Muscle of back (tissue), 3 donors: ENCODE measurements at regions not wholly inside any gene's neighbourhood (a gene's known extent, or its start where the extent isn't known, plus 50 kb on each side); places are given as distances from the start of the nearest gene placed in this dataset.

Experiments
- DNase-seq, 3 donors: peaks; one replicate each; pipeline versions ENCODE4 v3.0.0 to v3.0.0-alpha.2; 2013

DNA sequence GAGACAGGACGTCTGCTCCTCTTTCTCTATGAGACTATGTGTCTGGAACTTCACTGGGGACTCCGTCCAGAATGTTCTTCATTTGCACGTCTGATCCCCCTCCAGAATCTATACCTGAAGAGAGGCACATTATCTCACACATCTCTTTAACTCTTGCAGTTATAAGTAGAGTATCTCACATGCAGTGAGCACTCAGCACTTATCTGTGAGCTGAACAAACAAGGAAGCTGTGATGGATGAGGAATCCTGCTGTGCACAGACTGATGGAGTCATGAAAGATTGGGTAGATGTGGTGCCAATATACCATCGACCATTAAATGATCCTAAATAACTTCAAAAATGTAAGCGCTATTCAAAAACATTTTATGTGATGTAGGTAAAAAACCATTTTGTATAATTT, 888.3 kb upstream of the CELF4 start:
- DNase-seq: no peak

DNA sequence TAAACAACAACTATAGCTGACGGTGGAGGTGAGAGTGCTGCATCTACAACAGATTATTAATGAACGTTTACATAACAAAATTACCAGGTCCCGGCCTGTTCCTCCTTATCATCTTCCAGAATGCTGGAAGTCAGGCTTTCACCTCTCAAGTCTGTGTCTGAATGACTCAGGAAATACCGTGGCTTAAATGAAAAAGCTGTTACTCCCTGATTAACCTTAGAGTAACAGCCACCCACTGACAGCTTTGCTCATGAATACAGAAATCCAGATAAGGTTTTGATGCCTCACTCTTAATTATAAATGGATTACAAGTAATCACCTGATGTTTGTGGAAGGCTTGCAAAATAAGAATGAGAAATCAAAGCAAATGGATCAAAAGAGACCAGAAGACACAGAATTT, 885.3 kb upstream of the CELF4 start:
- DNase-seq: no peak

DNA sequence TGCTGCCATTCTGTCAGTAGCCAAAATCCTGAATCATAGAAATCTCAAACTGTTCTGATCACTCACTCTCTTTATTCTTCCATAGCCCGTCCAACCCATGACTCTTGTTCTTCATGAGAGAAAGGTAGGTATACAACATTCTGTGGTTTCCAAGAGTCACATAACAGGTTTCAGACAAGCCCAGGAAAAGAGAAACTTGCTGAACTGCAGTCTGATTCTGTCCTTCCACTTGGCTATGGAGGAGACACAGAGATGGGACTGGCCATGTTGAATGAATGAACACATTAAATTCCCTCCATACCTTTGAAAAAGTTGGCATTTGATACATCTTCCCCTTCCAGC, 880.2 kb upstream of the CELF4 start:
- DNase-seq: no peak

DNA sequence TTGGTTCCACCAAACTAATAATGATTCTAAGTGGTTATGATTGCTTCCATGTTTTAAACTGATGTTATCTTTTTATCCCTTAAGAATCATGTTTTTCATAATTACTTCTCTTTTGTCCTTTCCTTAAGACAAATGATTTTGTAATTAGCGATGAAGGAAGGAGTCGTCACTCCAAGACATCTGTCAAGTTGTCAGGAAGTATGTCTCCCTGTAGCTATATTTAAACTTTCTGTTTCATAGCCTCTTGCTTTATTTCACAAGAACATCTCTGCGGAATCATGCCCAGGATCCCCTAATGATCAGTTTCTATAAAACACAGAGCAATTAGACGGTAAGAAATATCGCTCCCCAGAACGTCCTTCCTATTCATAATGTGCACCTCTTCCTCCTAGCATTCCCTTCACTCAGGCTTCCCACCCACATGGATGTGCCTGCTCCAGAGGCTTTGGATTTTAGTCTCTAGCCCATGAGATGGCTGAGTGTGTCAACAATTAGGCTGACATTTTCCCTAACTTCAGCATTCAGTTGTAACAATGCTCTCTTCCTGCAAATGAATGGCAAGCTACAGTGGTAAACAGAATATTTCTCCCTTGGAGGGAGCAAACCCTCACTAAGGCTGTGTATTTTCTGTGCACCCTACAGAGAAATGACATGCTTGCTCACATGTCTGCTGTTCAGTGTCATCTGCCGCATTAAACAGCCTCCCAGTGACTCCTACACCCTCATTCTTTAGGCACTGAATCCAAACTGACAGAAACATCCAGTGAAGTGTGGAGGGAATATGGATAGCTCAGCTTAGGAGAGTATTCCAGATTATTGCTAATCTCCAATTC, 879.6 kb upstream of the CELF4 start:
- no peak for DNase-seq

GRCh38 chr18:38427736-38428135, 862.1 kb upstream of the CELF4 start:
- DNase-seq: no peak

- no peak for DNase-seq
These were observed 861.6 kb upstream of the CELF4 start for GRCh38 chr18:38427234-38427633.

- DNase-seq: peak in 1 of 3 donors; percentile 2
These were observed 856.4 kb upstream of the CELF4 start for GRCh38 chr18:38421872-38422615.

DNA sequence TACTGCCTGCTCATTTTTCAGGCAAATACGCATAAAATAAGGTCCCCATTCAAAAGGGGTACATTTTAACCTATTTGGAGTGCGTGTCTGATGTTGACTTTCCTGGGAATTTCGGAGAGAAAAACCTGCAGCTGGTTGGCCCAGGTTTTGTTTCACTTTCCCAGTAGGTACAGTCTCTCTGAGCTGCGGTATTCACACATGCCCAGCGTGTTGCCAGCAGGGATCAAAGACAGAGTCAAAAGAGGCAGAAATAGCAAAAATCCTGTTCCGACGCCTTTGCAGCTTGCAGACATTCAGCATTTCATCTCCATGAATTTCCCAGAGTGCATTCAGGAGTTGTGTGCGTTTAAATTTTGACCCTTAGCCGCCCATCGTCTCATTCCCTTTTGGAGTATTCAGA, 855.4 kb upstream of the CELF4 start:
- no peak for DNase-seq

DNA sequence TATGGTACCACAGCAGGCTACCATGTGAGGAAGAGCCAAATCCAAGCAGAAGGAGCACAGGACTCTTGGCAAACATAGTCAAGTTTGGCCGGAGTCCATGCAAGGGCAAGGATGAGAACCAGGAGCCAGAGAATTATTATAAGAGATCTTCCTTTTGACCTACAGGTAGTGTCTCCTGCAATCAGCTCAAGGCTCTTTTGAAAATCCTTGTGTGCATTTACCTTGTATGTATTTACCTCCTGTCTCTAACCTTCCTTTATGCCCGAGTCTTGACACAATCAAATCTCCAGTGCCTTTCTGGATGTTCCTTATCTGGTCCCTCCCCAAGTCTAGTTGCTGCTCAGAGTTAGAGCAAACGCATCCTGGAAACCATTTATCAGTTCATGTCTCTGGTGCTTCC, 855.0 kb upstream of the CELF4 start:
- no peak for DNase-seq

GRCh38 chr18:38415811-38416210, 850.2 kb upstream of the CELF4 start:
- no peak for DNase-seq

GRCh38 chr18:38413193-38413592, 847.6 kb upstream of the CELF4 start:
- no peak for DNase-seq

DNA sequence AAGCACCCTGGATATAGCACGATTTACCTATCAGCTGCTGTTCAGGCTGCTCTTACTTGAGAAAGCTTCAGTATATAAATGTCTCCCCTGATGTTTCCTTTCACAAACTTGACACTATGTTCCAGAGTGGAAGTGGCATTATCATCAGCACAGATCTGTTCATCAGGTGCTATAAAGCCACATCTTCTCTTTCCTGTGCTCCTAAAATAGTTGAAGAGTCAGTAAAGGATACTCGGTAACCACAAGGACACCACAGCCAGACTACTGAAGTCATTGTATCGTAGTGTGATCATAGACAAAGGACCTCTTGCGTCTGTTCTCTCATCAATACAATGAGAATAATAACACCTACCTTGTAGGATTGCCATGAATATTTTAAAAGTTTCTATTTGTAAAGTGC, 841.0 kb upstream of the CELF4 start:
- no peak for DNase-seq

GRCh38 chr18:38402509-38402908, 836.9 kb upstream of the CELF4 start:
- DNase-seq: no peak

DNA sequence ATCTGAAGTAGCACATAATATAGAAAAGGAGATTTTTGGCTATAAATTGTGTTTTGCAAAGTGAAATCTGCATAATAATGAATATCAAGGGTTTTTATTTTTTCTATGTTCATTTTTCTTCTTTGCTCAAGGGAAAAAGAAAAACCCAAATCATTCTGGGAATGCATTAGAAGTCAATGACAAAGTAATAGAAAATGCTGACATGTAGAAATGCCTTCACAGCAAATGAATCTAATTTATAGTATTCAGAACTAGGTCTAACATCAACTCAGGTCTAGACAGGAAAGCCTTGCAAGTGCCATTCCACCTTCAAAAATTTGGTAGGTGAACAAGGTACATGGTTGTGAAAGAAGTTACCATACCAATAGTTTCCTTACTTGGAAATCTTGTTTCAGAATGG, 831.5 kb upstream of the CELF4 start:
- no peak for DNase-seq

DNA sequence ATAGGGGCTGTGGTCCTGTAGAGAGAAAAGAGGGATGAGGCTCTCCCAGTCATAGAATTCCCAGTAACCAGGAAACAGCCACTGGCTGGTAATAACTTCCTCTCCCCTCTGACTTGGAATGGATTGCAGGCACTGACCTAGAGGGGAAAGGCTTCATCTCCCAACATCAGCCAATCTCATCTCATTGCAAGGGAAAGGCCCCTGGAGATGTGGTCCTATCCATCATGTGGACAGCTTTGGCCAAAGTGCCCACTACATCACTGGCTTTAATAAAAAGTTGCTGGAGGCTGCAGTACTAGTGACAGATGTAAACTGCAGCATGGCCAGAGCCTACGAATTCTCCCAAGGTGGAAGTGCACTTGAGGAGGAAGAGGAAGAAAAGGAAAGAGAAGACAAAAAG, 820.5 kb upstream of the CELF4 start:
- DNase-seq: no peak

GRCh38 chr18:38369772-38370690, 804.4 kb upstream of the CELF4 start:
- DNase-seq: no peak

DNA sequence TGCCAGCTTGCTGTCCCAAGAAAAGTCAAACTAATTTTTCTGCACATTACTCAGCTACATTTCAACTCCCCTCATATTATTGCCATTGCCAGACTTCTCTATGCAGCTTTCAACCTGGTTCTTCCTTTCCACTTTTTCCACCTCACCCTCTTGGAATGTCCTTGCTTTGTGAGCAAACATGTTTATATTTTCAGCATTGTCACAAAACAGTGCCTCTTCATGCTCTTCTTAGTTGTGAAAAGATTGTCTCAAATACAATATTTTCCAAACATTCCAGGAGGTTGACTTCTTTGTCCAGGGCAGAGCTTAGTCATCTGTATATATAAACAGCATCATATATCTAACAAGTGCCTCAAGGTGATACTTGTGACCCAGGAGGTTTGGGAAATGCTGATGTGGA, 803.3 kb upstream of the CELF4 start:
- no peak for DNase-seq

DNA sequence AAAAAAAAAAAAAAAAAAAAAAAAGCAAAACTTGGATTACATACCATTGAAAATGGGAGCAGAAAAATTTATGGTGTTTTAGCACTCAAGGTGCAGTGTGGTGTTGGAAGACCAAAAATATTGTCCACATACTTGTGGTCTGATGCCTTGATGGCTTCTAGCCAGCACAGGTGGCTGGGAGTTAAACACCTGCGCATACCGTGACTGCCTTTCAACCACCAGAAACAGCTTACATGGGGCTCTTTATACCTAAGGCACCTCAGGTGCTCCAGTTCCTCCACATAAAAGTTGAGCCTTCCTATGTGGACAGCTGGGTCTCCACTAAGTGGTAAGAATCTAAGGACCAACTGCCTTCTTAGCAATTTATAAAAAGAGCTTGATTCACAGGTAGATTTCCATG, 802.6 kb upstream of the CELF4 start:
- DNase-seq: no peak

DNA sequence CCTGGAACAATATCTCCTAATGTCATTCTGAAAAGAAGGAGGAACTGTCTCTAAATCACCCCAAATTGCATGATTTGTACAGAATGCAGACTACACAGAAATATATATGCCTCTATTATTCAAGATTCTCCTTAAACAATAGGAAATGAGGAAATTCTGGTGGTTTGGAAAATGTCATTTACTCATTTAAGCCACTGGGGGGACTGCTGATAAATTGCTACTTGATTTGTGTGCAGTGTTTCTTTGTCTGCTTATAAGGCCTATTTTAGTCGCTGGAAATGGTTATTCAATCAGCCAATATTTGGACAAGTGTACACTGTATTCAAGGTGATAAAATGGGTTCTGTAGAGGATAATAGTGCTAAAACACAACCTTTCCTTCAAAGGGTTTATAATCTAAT, 801.9 kb upstream of the CELF4 start:
- no peak for DNase-seq

GRCh38 chr18:38362286-38362792, 796.7 kb upstream of the CELF4 start:
- DNase-seq: no peak

DNA sequence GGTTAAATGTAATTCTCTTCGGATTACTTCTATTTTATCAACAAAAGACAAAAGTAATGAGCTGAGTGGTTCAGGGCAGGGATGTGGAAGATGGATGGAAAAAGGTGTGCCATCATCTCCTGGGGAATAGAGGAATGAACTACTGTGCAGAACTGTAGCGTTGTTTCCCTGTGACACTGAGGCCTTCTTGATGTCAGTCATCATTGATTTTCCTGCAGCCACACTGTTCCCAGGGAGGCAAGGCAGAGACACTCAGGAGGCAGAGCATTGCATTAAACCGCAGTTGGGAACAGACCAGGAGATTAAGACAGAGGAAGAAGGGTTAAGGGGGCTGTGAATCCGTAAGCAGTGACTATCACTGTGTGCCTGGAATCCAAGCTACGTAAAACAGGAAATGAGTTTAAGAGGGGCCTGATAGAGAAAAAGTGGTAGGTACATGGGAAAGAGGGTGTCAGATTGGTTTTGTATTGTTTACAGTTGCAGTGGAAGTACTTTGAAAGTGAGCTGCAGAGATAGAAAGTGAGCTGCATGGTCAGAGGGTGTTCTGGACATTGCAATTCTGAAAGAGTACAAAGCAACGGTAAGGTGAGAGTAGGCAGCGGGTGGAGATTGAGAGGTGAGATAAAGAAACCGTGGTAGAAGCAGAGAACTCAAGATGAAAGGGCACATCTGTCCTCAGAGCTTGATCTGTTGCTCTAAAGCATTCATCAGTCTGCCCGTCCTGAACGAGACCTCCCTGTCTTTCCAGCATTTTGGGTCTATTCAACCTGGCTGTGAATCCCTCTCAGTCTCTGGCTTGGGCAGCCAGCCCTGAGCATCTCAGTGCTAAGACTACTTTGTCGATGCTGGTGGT, 793.4 kb upstream of the CELF4 start:
- DNase-seq: no peak
